Lower leg skin (tissue), 4 donors: ENCODE measurements at regions not wholly inside any gene's neighbourhood (a gene's known extent, or its start where the extent isn't known, plus 50 kb on each side); places are given as distances from the start of the nearest gene placed in this dataset.
"Not testable (repeated sequence)": the region's sequence is repeated elsewhere in the genome, so short reads cannot be mapped to it uniquely, and the experiment has no call there.

Source experiments
- DNase-seq, 2 donors: peaks; one replicate each; pipeline ENCODE4 v3.0.0-alpha.2; 2019; ENCODE audit warnings: low spot score in 2 of 2
- H3K4me3 ChIP-seq: fragments of 200-600 bp; sonication (generic); 2 replicates; pipeline ENCODE4 v1.5.1; 2017; ENCODE audit warnings: mild to moderate bottlenecking, low read depth; ENCODE audit not compliant: poor library complexity, severe bottlenecking
- POLR2A ChIP-seq, 2 donors: fragments of 450-650 bp; IDR thresholded peaks; one replicate each; pipeline ENCODE4 v1.6.1; 2016 to 2017; ENCODE audit warnings: antibody characterized with exemption in 2 of 2, mild to moderate bottlenecking in 1 of 2, moderate library complexity in 1 of 2
- WGBS, 2 donors: methylation state at CpG; one replicate each; pipeline ENCODE4 v1.1.5; 2018; 5-methylcytosine and 5-hydroxymethylcytosine counted together
- intact Hi-C: fragments of 100-400 bp; cut with DNase I; formaldehyde crosslinking; loops from one replicate; pipeline ENCODE4 v1.15.0; 2023; ENCODE audit warnings: low total_unique reads
- TF ChIP-seq, protein P1 (sequence below), 3 donors: fragments of 450-650 bp; IDR thresholded peaks; one replicate each; pipeline ENCODE4 v1.5.1; 2016; ENCODE audit warnings: antibody characterized with exemption in 3 of 3, mild to moderate bottlenecking in 3 of 3, moderate library complexity in 2 of 3

DNA sequence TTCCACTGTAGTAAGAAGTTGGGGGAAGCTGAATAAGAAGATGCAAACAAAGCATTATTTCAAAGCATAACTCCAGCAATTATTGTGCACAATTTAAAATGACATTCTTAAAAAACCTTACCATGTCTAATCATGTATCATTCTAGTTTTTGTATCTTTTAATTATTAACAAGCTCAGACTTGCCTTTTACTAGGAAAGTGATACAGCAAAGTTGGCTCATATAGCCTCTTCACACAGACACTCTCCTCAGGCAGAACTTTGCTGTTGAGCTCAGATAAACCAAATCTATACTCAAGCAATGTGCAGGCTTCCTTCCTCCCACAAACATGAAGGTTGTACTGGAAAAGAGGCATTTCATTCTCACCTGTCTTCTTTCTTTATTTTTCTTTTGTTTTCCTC is 358.7 kb upstream of the EMCN start:
- TF ChIP-seq POLR2A (IDR thresholded peaks at IDR 0.05) = no peak
- TF ChIP-seq, protein P1, sequence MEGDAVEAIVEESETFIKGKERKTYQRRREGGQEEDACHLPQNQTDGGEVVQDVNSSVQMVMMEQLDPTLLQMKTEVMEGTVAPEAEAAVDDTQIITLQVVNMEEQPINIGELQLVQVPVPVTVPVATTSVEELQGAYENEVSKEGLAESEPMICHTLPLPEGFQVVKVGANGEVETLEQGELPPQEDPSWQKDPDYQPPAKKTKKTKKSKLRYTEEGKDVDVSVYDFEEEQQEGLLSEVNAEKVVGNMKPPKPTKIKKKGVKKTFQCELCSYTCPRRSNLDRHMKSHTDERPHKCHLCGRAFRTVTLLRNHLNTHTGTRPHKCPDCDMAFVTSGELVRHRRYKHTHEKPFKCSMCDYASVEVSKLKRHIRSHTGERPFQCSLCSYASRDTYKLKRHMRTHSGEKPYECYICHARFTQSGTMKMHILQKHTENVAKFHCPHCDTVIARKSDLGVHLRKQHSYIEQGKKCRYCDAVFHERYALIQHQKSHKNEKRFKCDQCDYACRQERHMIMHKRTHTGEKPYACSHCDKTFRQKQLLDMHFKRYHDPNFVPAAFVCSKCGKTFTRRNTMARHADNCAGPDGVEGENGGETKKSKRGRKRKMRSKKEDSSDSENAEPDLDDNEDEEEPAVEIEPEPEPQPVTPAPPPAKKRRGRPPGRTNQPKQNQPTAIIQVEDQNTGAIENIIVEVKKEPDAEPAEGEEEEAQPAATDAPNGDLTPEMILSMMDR (IDR thresholded peaks at IDR 0.05) = no peak
- no peak for DNase-seq
- H3K4me3 ChIP-seq = no peak overlapping the region
- intact Hi-C loops = no loop called here

DNA sequence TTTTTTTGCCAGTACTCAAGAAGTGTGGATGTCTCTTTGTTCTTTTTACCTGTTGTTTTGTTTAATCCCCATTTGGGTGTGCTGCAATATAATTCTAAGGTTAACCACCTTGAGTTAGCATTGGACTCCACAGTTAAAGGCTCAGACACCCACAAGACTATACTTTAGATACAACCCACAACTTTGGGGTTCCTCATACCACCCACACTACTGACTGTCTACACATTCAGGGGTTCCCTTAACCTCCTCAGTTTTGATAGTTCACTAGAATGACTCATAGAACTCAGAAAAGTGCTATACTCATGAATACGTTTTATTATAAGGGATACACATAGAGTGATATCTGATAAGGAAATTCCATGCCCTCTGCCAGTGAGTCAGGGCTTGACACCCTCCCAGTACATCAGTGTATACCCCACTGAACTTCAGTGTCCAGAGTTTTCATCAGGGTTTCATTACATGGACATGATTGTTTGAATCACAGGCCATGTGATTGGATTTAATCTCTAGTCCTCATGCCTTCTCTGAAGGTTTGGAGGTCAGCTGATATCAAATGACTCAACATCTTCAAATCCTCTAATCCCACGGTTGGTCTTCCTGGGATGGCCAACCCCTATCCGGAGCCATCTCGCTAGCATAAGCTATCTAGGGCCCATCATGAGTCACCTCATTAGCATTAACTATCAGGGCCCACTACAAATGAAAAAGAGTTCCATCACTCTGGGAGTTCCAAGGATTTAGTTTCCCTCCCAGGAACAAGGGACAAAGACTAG is 357.7 kb upstream of the EMCN start:
- no peak for DNase-seq
- no peak overlapping the region for H3K4me3 ChIP-seq
- 77 to 89% methylated on average over 4 of the region's 4 CpGs for WGBS, 2 donors
- TF ChIP-seq, protein P1 (IDR thresholded peaks at IDR 0.05) = no peak
- TF ChIP-seq POLR2A (IDR thresholded peaks at IDR 0.05) = no peak
- intact Hi-C loops = no loop called here

DNA sequence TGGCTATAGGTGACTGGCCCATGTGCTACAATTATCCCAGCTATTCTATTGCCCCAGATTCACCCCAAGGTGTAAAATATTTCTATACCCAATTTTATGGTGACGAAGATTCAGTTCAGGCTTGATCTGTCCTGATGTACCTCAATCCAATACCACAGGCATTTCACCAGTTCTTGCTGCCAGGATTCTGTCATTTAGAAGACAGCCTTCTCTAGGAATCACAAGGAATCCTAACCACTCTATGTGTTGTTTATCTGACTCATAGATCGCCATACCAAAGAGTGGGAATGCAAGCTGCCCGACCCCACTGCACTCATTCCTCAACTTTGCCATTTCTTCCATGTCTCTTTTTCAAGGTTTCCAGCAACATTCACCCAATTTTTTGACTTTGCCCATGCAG is 355.0 kb upstream of the EMCN start:
- no peak overlapping the region for H3K4me3 ChIP-seq
- intact Hi-C loops = no loop called here
- WGBS, 2 donors = 56 to 73% methylated on average over 3 of the region's 3 CpGs
- DNase-seq = no peak
- TF ChIP-seq, protein P1 (IDR thresholded peaks at IDR 0.05) = no peak
- TF ChIP-seq POLR2A (IDR thresholded peaks at IDR 0.05) = no peak

DNA sequence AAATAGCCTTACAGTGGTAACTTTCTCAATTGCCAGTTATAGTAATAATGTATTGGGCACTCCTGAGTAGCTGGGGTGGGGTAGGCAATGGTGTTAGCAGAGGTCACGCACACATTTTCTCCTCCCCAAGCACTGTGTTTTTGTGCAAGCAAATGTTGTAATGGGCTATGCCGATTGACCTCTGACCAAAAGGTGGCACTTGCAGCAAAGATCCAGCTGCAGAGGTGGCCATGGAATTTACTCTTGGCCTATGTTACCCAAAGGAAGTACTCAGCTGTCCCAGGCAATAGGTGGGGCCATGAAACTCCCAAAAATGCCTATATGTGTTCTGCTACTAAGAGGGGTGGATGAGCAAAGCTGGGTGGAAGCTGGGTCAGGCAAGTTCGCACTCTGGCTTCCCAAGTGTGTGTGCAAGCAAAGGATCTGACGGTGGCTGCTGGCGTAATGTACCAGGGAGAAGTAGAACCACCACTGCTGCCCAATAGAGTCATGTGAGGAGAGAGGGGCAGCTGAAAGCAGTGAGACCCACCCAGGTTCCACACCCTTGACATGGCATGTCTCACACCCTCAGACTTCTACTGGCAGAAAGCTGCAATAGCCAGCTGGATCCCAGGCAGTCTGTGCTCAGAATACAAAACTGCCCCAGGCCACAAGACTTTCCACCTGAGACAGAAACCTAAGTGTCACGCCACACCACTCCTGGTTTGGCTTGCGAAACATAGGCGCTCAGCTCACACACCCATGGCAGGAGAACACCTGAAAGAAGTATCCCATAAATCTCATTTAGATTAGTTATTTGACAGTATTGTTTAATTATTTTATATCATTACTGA is 353.3 kb upstream of the EMCN start:
- DNase-seq = peak in 1 of 2 donors; percentile 41
- WGBS, 2 donors = 67 to 72% methylated on average over 8 of the region's 8 CpGs
- no peak for TF ChIP-seq POLR2A (IDR thresholded peaks at IDR 0.05)
- TF ChIP-seq, protein P1 (IDR thresholded peaks at IDR 0.05) = no peak
- H3K4me3 ChIP-seq = no peak overlapping the region
- intact Hi-C loops = no loop called here

DNA sequence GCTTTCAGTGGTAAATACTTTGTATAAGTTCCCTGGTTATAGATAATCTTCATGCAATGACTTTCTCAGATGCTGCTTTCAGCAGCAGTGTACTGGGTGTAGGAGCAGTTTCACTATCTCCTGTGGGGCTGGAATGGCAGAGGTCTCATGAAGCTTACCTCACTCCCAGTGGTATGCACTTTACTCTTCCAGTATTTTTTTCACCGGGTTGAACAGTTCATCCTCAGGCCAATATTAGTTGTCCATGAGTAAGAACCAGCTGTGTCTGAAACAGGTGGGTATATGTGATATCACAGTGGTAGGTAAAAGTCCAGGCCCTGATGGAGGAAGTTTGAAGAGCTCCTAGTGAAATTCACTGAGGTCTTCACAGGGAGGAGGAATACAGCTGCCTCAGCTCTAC is 351.5 kb upstream of the EMCN start:
- no peak overlapping the region for H3K4me3 ChIP-seq
- 86 to 100% methylated on average over 1 of the region's 1 CpG for WGBS, 2 donors
- no peak for TF ChIP-seq POLR2A (IDR thresholded peaks at IDR 0.05)
- TF ChIP-seq, protein P1 (IDR thresholded peaks at IDR 0.05) = no peak
- no peak for DNase-seq
- intact Hi-C loops = no loop called here

DNA sequence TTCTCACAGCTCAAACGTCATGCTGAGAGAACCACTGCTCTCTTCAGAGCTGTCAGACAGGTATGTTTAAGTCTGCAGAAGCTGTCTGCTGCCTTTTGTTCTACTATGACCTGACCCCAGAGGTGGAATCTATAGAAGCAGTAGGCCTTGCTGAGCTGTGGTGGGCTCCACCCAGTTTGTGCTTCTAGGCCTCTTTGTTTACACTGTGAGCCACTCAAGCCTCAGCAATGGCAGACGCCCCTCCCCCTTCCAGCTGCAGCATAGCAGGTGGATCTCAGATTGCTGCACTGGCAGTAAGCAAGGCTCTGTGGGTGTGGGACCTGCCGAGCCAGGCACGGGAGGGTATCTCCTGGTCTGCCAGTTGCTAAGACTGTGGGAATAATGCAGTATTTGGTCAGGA is 350.5 kb upstream of the EMCN start:
- intact Hi-C loops, H3K4me3 ChIP-seq, DNase-seq: not testable (repeated sequence)
- 66 to 74% methylated on average over 4 of the region's 4 CpGs for WGBS, 2 donors
